Tibial nerve (tissue), 4 donors: ENCODE measurements at regions not wholly inside any gene's neighbourhood (a gene's known extent, or its start where the extent isn't known, plus 50 kb on each side); places are given as distances from the start of the nearest gene placed in this dataset.

Experiments
- DNase-seq, 2 donors: peaks; one replicate each; pipeline ENCODE4 v3.0.0-alpha.2; 2019; ENCODE audit warnings: low spot score in 2 of 2
- H3K27ac ChIP-seq, 4 donors: fragments of 200-600 bp; sonication (generic) in 3 of 4; one replicate each; pipeline ENCODE4 v1.5.1; 2017 to 2019; ENCODE audit warnings: mild to moderate bottlenecking in 1 of 4
- H3K27me3 ChIP-seq, 2 donors: fragments of 200-600 bp; sonication (generic) in 1 of 2; one replicate each; pipeline versions ENCODE4 v1.5.1 to v1.6.0; 2017 to 2019
- H3K36me3 ChIP-seq, 3 donors: fragments of 200-600 bp; sonication (generic); one replicate each; pipeline ENCODE4 v1.5.1; 2018 to 2019
- H3K4me1 ChIP-seq, 4 donors: fragments of 200-600 bp; sonication (generic) in 3 of 4; one replicate each; pipeline ENCODE4 v1.5.1; 2017 to 2019
- H3K4me3 ChIP-seq, 4 donors: fragments of 200-600 bp; sonication (generic) in 3 of 4; one replicate each; pipeline ENCODE4 v1.5.1; 2017 to 2019; ENCODE audit warnings: mild to moderate bottlenecking in 1 of 4, moderate library complexity in 1 of 4
- H3K9me3 ChIP-seq, 4 donors: fragments of 200-600 bp; sonication (generic) in 3 of 4; one replicate each; pipeline ENCODE4 v1.5.1; 2017 to 2019
- EP300 ChIP-seq, 2 donors: sonication (generic); formaldehyde crosslinking; IDR thresholded peaks; one replicate each; pipeline ENCODE4 v1.6.1; 2017; ENCODE audit warnings: antibody characterized with exemption in 2 of 2, mild to moderate bottlenecking in 1 of 2
- POLR2A ChIP-seq, 2 donors: fragments of 450-650 bp; IDR thresholded peaks; one replicate each; pipeline ENCODE4 v1.6.1; 2017; ENCODE audit warnings: antibody characterized with exemption in 2 of 2, mild to moderate bottlenecking in 2 of 2, moderate library complexity in 2 of 2
- WGBS, 2 donors: methylation state at CpG; one replicate each; pipeline ENCODE4 v1.1.5; 2018; 5-methylcytosine and 5-hydroxymethylcytosine counted together
- TF ChIP-seq, protein P1 (sequence below), 5 experiments: fragments of 200-600 bp in 3 of 5; fragments of 450-650 bp in 2 of 5; sonication (generic) in 3 of 5; IDR thresholded peaks; one replicate each; pipeline ENCODE4 v1.5.1; 2016 to 2019; ENCODE audit warnings: antibody characterized with exemption in 5 of 5, mild to moderate bottlenecking in 3 of 5, moderate library complexity in 2 of 5

DNA sequence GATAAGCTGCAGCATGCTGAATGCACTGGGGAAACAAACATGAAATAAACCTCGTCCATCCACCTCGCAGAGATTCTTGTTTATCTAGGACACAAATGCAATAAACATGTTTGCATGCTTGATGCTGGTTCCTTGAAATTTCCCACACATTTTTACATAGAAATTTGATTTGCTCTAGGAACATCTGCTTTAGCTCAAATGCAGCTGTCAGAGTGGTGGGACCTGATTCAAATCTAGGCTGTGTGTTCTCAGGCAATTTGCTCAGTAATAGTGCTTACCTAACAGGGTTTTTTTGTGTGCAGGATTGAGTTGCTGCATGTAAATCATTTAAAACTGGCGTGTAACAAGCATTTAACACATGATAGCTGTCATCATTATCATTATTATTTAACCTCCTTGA lies 293.1 kb downstream of the QDPR start:
- H3K27ac ChIP-seq = no peak overlapping the region
- H3K27me3 ChIP-seq = no peaks in the 10 kb centered on the region
- 79 to 82% methylated on average over 3 of the region's 3 CpGs for WGBS, 2 donors

DNA sequence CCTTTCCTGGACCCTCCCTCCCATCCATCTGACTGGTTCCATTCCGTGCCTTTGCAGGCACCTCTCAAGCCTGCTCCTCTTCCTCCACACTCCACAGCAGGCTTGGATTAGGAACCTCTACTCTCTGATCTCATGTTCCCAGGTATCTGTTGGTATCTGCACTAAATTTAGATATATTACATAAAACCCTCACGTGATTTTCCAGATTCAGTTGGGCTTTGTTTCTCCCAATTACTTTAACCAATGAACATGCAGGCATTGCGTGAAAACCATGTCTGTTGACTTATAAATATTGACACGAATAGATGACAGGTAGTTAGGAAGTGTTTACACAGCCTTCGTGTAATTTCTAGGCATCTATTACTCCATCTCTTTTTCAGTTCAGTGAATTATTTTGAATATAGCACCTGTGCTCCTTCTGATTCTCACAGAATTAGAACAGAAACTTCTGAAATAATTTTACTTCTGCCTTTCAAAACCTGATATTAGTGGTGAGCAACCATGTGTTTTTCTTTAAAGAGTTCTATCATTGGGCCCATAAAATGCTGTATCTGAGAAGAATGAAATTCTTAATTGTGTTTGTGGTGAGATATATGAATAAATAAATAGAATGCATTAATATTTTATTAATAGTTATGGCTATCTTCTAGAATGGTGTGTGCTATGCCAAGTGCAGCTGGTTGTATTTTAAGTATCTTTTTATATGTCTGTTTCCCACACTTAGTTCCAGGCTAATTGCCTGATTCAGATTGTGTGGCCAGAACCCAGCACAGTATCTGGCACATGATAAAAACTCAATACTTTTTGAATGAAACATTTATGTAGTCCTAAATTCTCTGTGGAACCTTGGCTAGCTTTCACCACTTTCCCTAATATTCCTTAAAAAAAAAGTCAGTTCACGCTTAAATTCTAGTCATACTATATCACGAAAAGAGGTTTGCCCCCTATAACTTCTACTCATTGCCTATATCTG lies 304.8 kb downstream of the QDPR start:
- Histone ChIP-seq H3K27ac (no peak overlapping the region), H3K4me1 (peaks cover 0 to 15% (median 2%) of the 10 kb centered on the region in 4 donors), H3K4me3 (no peak overlapping the region), H3K9me3 (peaks cover 0 to 8% (median 0%) of the 10 kb centered on the region in 4 donors), H3K27me3 (no peaks in the 10 kb centered on the region), H3K36me3 (no peaks in the 10 kb centered on the region)
- no peak for DNase-seq
- no peak for TF ChIP-seq EP300 (IDR thresholded peaks at IDR 0.05)
- TF ChIP-seq, protein P1, sequence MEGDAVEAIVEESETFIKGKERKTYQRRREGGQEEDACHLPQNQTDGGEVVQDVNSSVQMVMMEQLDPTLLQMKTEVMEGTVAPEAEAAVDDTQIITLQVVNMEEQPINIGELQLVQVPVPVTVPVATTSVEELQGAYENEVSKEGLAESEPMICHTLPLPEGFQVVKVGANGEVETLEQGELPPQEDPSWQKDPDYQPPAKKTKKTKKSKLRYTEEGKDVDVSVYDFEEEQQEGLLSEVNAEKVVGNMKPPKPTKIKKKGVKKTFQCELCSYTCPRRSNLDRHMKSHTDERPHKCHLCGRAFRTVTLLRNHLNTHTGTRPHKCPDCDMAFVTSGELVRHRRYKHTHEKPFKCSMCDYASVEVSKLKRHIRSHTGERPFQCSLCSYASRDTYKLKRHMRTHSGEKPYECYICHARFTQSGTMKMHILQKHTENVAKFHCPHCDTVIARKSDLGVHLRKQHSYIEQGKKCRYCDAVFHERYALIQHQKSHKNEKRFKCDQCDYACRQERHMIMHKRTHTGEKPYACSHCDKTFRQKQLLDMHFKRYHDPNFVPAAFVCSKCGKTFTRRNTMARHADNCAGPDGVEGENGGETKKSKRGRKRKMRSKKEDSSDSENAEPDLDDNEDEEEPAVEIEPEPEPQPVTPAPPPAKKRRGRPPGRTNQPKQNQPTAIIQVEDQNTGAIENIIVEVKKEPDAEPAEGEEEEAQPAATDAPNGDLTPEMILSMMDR (IDR thresholded peaks at IDR 0.05) = no peak
- TF ChIP-seq POLR2A (IDR thresholded peaks at IDR 0.05) = no peak
- WGBS, 2 donors = 76 to 78% methylated on average over 7 of the region's 7 CpGs

More for the DNA sequence above, 293.1 kb downstream of the QDPR start:
- DNase-seq = no peak
- TF ChIP-seq, protein P1 (IDR thresholded peaks at IDR 0.05) = no peak
- no peak for TF ChIP-seq EP300 (IDR thresholded peaks at IDR 0.05)
- TF ChIP-seq POLR2A (IDR thresholded peaks at IDR 0.05) = no peak
- Histone ChIP-seq H3K36me3 (no peaks in the 10 kb centered on the region), H3K4me3 (no peak overlapping the region), H3K4me1 (no peaks in the 10 kb centered on the region), H3K9me3 (peaks cover 0 to 14% (median 1%) of the 10 kb centered on the region in 4 donors)

DNA sequence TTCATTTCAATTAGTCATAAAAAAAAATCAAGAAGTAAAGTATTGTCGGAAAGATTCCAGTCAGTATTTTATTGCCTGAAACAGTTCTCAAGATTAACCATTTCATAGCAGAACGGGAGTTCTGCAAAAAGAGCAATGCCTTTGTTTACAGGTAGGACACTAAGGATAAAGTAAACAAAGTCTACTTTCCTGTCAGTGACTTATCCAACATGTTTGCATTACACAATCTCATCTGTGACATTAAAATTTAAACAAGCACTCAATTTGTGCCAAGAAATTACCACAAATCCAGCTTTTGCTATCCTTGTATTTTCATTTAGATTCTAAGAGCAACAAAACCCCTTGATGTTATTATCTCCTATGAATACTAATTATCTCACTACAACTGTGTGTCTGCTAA lies 306.5 kb upstream of the LDB2 start:
- 15 to 17% methylated on average over 2 of the region's 2 CpGs for WGBS, 2 donors
- TF ChIP-seq, protein P1 (IDR thresholded peaks at IDR 0.05) = no peak
- TF ChIP-seq EP300 (IDR thresholded peaks at IDR 0.05) = no peak
- no peak for TF ChIP-seq POLR2A (IDR thresholded peaks at IDR 0.05)

DNA sequence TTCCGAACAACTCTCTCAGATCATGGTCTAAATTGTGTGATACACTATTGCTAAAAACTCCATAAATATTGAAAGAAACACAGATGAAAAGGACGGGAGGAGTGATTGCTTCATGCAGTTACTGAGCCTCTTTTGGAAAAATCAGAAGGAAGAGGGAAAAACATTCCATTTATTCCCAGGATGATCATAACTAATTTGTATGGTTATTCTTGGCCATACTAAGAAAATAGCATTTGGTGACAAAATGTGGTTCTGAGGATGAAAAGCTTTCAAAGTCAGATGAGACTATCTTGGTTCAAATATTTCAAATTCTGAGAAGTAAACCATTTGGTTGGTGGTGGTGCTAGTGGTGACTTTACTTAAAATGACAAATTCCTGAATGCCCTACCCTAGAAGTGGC lies 305.4 kb upstream of the LDB2 start:
- no peak overlapping the region for H3K4me3 ChIP-seq
- 50 to 58% methylated on average over 2 of the region's 2 CpGs for WGBS, 2 donors
- peaks cover 0 to 8% (median 0%) of the 10 kb centered on the region in 4 donors for H3K9me3 ChIP-seq
- H3K36me3 ChIP-seq = no peaks in the 10 kb centered on the region
- TF ChIP-seq, protein P1 (IDR thresholded peaks at IDR 0.05) = no peak
- TF ChIP-seq EP300 (IDR thresholded peaks at IDR 0.05) = no peak
- TF ChIP-seq POLR2A (IDR thresholded peaks at IDR 0.05) = no peak
- H3K27ac ChIP-seq = no peak overlapping the region
- DNase-seq = no peak
- peaks cover 0 to 15% (median 2%) of the 10 kb centered on the region in 4 donors for H3K4me1 ChIP-seq
- H3K27me3 ChIP-seq = no peaks in the 10 kb centered on the region

More for the DNA sequence above, 306.5 kb upstream of the LDB2 start:
- Histone ChIP-seq H3K4me1 (peaks cover 0 to 15% (median 2%) of the 10 kb centered on the region in 4 donors), H3K36me3 (no peaks in the 10 kb centered on the region), H3K9me3 (peaks cover 0 to 8% (median 0%) of the 10 kb centered on the region in 4 donors), H3K27me3 (no peaks in the 10 kb centered on the region), H3K4me3 (no peak overlapping the region), H3K27ac (no peak overlapping the region)
- no peak for DNase-seq

DNA sequence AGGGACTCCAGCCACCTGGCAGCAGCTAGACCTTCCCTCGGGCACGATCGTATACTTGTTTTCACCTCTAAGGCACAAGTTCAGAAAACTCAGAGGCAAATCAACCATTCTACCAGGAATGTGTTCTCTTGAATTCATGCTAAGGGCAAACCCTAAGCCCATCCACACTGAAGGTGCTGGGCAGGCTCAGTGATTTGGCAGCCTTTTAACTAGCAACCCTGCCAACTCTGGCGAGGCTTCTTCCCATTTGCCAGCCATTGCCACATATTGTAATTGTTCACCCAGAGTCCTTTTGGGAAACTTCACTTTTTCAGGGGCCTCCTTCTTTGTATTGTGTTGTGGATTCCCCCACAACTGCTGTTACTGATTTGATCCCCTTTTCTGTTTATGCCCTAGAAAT lies 298.6 kb upstream of the LDB2 start:
- no peaks in the 10 kb centered on the region for H3K9me3 ChIP-seq
- 83 to 90% methylated on average over 4 of the region's 4 CpGs for WGBS, 2 donors
- H3K4me3 ChIP-seq = no peak overlapping the region
- no peaks in the 10 kb centered on the region for H3K27me3 ChIP-seq
- H3K36me3 ChIP-seq = no peaks in the 10 kb centered on the region
- TF ChIP-seq EP300 (IDR thresholded peaks at IDR 0.05) (no peak), POLR2A (IDR thresholded peaks at IDR 0.05) (no peak)
- TF ChIP-seq, protein P1 (IDR thresholded peaks at IDR 0.05) = no peak
- no peak for DNase-seq
- no peaks in the 10 kb centered on the region for H3K4me1 ChIP-seq
- no peak overlapping the region for H3K27ac ChIP-seq
